ENCODE measurements at regions not wholly inside any gene's neighbourhood (a gene's known extent, or its start where the extent isn't known, plus 50 kb on each side); places are given as distances from the start of the nearest gene placed in this dataset.
"Not testable (repeated sequence)": the region's sequence is repeated elsewhere in the genome, so short reads cannot be mapped to it uniquely, and the experiment has no call there.

DNA sequence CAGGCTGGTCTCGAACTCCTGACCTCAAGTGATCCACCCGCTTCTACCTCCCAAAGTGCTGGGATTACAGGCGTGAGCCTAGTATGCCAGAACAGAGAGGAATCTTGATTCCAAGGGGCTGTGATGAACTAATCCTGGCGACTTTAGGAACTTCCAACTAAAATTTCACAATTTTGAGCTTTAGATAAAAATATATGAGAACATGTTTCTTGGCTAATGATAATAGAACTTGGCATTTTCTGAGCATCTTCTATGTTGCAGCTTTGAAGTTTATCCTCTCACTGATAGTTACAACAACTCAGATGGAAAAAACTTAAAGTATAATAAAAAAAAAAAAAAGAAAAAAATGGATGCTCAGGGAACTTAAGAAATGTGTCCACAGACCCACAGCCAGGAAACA is 69.8 kb upstream of the WSCD1 start:
- Histone ChIP-seq H3K9ac (ENCODE audit: control insufficient read depth, extremely low read depth, insufficient read depth, low read length) (no peak overlapping the region), H3K4me2 (ENCODE audit: control insufficient read depth, extremely low read depth, insufficient read depth, low read depth, low read length) (no peak overlapping the region), H3K4me3 (ENCODE audit: control insufficient read depth in 2 of 3, extremely low read depth in 1 of 3, insufficient read depth in 2 of 3, low read depth in 1 of 3, low read length in 3 of 3) (no peak overlapping the region), H2AFZ (ENCODE audit: control insufficient read depth, low read length) (no peak overlapping the region), H3K9me1 (ENCODE audit: control insufficient read depth, extremely low read depth, insufficient read depth, low read length) (no peaks in the 10 kb centered on the region), H4K20me1 (ENCODE audit: control insufficient read depth, extremely low read depth, insufficient read depth, low read length) (no peaks in the 10 kb centered on the region), H3K79me2 (ENCODE audit: control insufficient read depth, insufficient read depth, low read length) (no peaks in the 10 kb centered on the region), H3K4me1 (ENCODE audit: control insufficient read depth, extremely low read depth, insufficient read depth, low read length) (no peaks in the 10 kb centered on the region), H3K27ac (ENCODE audit: control insufficient read depth, insufficient read depth, low read length) (no peak overlapping the region), H3K27me3 (ENCODE audit: control insufficient read depth, extremely low read depth, insufficient read depth, low read length) (no peaks in the 10 kb centered on the region), H3K36me3 (ENCODE audit: control insufficient read depth in 2 of 2, extremely low read depth in 1 of 2, insufficient read depth in 2 of 2, low read length in 2 of 2) (no peaks in the 10 kb centered on the region), H3K9me3 (ENCODE audit: control insufficient read depth, low read depth, low read length) (no peaks in the 10 kb centered on the region)
- FAIRE-seq, result no peak
- dilution Hi-C loops (cut with MboI; ENCODE audit: extremely low pct_ligation_motif_present, low sequenced_read_pairs), result no loop called here
- DNase-seq (ENCODE audit: low read depth, low spot score), result no peak
- TF ChIP-seq, protein P1, sequence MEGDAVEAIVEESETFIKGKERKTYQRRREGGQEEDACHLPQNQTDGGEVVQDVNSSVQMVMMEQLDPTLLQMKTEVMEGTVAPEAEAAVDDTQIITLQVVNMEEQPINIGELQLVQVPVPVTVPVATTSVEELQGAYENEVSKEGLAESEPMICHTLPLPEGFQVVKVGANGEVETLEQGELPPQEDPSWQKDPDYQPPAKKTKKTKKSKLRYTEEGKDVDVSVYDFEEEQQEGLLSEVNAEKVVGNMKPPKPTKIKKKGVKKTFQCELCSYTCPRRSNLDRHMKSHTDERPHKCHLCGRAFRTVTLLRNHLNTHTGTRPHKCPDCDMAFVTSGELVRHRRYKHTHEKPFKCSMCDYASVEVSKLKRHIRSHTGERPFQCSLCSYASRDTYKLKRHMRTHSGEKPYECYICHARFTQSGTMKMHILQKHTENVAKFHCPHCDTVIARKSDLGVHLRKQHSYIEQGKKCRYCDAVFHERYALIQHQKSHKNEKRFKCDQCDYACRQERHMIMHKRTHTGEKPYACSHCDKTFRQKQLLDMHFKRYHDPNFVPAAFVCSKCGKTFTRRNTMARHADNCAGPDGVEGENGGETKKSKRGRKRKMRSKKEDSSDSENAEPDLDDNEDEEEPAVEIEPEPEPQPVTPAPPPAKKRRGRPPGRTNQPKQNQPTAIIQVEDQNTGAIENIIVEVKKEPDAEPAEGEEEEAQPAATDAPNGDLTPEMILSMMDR (optimal IDR thresholded peaks at IDR 0.05 in 1 of 3, IDR thresholded peaks at IDR 0.05 in 1 of 3, conservative IDR thresholded peaks at IDR 0.05 in 1 of 3; ENCODE audit: extremely low read depth in 1 of 3, insufficient read depth in 2 of 3, low read length in 3 of 3), result no peak
- TF ChIP-seq EZH2 (IDR thresholded peaks at IDR 0.05; ENCODE audit: low read length), result no peak

DNA sequence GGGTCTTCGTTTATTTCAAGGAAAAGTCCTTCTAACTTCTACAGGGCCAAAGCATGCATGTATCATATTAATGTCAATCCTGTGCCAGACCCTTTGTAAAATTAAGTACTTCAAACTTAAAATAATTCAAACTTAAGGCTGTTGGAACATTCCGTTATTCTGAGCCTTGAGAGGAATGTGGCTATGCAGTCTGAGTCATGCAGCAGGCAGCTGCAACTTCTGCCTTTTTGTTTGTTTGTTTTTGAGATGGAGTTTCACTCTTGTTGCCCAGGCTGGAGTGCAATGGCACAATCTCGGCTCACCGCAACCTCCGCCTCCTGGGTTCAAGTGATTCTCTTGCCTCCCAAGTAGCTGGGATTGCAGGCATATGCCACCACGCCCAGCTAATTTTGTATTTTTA is 67.0 kb upstream of the WSCD1 start:
- H3K4me1 ChIP-seq (ENCODE audit: control insufficient read depth, extremely low read depth, insufficient read depth, low read length); H3K4me3 ChIP-seq (ENCODE audit: control insufficient read depth in 2 of 3, extremely low read depth in 1 of 3, insufficient read depth in 2 of 3, low read depth in 1 of 3, low read length in 3 of 3); H3K27ac ChIP-seq (ENCODE audit: control insufficient read depth, insufficient read depth, low read length); H3K4me2 ChIP-seq (ENCODE audit: control insufficient read depth, extremely low read depth, insufficient read depth, low read depth, low read length); H3K27me3 ChIP-seq (ENCODE audit: control insufficient read depth, extremely low read depth, insufficient read depth, low read length); FAIRE-seq; H3K79me2 ChIP-seq (ENCODE audit: control insufficient read depth, insufficient read depth, low read length); DNase-seq (ENCODE audit: low read depth, low spot score); H3K9me3 ChIP-seq (ENCODE audit: control insufficient read depth, low read depth, low read length); dilution Hi-C loops (cut with MboI; ENCODE audit: extremely low pct_ligation_motif_present, low sequenced_read_pairs); H3K9ac ChIP-seq (ENCODE audit: control insufficient read depth, extremely low read depth, insufficient read depth, low read length); H3K9me1 ChIP-seq (ENCODE audit: control insufficient read depth, extremely low read depth, insufficient read depth, low read length); H2AFZ ChIP-seq (ENCODE audit: control insufficient read depth, low read length); H4K20me1 ChIP-seq (ENCODE audit: control insufficient read depth, extremely low read depth, insufficient read depth, low read length); H3K36me3 ChIP-seq (ENCODE audit: control insufficient read depth in 2 of 2, extremely low read depth in 1 of 2, insufficient read depth in 2 of 2, low read length in 2 of 2): not testable (repeated sequence)

DNA sequence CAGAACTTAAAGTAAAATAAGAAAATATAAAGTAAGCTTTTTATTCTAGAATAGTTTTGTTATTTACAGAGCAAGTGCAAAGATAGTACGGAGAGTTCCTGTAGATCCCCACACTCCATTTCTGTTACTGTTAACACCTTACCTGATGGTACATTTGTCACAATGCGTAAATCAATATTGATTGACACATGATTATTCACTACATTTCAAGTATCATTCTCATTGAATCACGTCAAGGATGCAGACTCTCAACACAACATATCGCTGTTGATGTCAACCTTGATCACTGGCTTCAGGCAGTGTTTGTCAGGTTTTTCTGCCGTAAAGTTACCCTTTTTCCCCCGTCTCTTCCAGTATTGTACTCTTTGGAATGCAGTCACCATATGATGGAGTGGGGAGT is 64.2 kb upstream of the WSCD1 start:
- Histone ChIP-seq H2AFZ (ENCODE audit: control insufficient read depth, low read length) (no peak overlapping the region), H3K79me2 (ENCODE audit: control insufficient read depth, insufficient read depth, low read length) (no peaks in the 10 kb centered on the region), H3K27ac (ENCODE audit: control insufficient read depth, insufficient read depth, low read length) (no peak overlapping the region), H3K9me3 (ENCODE audit: control insufficient read depth, low read depth, low read length) (no peaks in the 10 kb centered on the region), H3K4me2 (ENCODE audit: control insufficient read depth, extremely low read depth, insufficient read depth, low read depth, low read length) (no peak overlapping the region), H4K20me1 (ENCODE audit: control insufficient read depth, extremely low read depth, insufficient read depth, low read length) (no peaks in the 10 kb centered on the region), H3K9ac (ENCODE audit: control insufficient read depth, extremely low read depth, insufficient read depth, low read length) (no peak overlapping the region), H3K36me3 (ENCODE audit: control insufficient read depth in 2 of 2, extremely low read depth in 1 of 2, insufficient read depth in 2 of 2, low read length in 2 of 2) (no peaks in the 10 kb centered on the region), H3K27me3 (ENCODE audit: control insufficient read depth, extremely low read depth, insufficient read depth, low read length) (no peaks in the 10 kb centered on the region), H3K4me3 (ENCODE audit: control insufficient read depth in 2 of 3, extremely low read depth in 1 of 3, insufficient read depth in 2 of 3, low read depth in 1 of 3, low read length in 3 of 3) (no peak overlapping the region), H3K4me1 (ENCODE audit: control insufficient read depth, extremely low read depth, insufficient read depth, low read length) (no peaks in the 10 kb centered on the region), H3K9me1 (ENCODE audit: control insufficient read depth, extremely low read depth, insufficient read depth, low read length) (no peaks in the 10 kb centered on the region)
- no peak for FAIRE-seq
- dilution Hi-C loops (cut with MboI; ENCODE audit: extremely low pct_ligation_motif_present, low sequenced_read_pairs), result no loop called here
- no peak for TF ChIP-seq EZH2 (IDR thresholded peaks at IDR 0.05; ENCODE audit: low read length)
- TF ChIP-seq, protein P1 (optimal IDR thresholded peaks at IDR 0.05 in 1 of 3, IDR thresholded peaks at IDR 0.05 in 1 of 3, conservative IDR thresholded peaks at IDR 0.05 in 1 of 3; ENCODE audit: extremely low read depth in 1 of 3, insufficient read depth in 2 of 3, low read length in 3 of 3), result no peak
- no peak for DNase-seq (ENCODE audit: low read depth, low spot score)

Data from keratinocyte (primary cell).